SU-DHL-6 (cell line): ENCODE measurements at regions not wholly inside any gene's neighbourhood (a gene's known extent, or its start where the extent isn't known, plus 50 kb on each side); places are given as distances from the start of the nearest gene placed in this dataset.
A peak's percentile ranks its signal among the peaks of the same experiment; 100 is the strongest.
"Not testable (repeated sequence)": the region's sequence is repeated elsewhere in the genome, so short reads cannot be mapped to it uniquely, and the experiment has no call there.

Experiments used
- H2AFZ ChIP-seq: fragments of 200-600 bp; sonication (generic); 2 replicates; pipeline ENCODE4 v1.6.1; 2014; ENCODE audit warnings: low read depth, mild to moderate bottlenecking, moderate library complexity, mixed read lengths, antibody characterized with exemption, low read length; ENCODE audit not compliant: severe bottlenecking
- H3F3A ChIP-seq: fragments of 200-600 bp; shearing (Covaris generic); 2 replicates; pipeline ENCODE4 v1.6.0; 2016; ENCODE audit warnings: antibody characterized with exemption, mild to moderate bottlenecking; ENCODE audit not compliant: insufficient read depth
- H3K27ac ChIP-seq: fragments of 200-600 bp; sonication (generic); 2 replicates; pipeline ENCODE4 v1.5.1; 2016; ENCODE audit warnings: low read depth, mild to moderate bottlenecking, low read length, moderate library complexity, mixed read lengths
- H3K27me3 ChIP-seq: fragments of 200-600 bp; sonication (generic), shearing (Covaris generic); 2 replicates; pipeline ENCODE4 v1.6.0; 2014; ENCODE audit warnings: mild to moderate bottlenecking, low read length
- H3K36me3 ChIP-seq: fragments of 200-600 bp; sonication (generic); 2 replicates; pipeline ENCODE4 v1.6.1; 2014; ENCODE audit warnings: mild to moderate bottlenecking, low read length, mixed read lengths
- H3K4me2 ChIP-seq: fragments of 300-600, 200-600 bp; shearing (Covaris generic), sonication (generic); 2 replicates; pipeline ENCODE4 v1.6.0; 2014; ENCODE audit warnings: low read length, low read depth, mild to moderate bottlenecking; ENCODE audit not compliant: poor library complexity, severe bottlenecking
- H3K4me3 ChIP-seq: fragments of 200-600 bp; sonication (generic); 2 replicates; pipeline ENCODE4 v1.5.1; 2014; ENCODE audit warnings: antibody characterized with exemption, low read length, mild to moderate bottlenecking, mixed read lengths; ENCODE audit not compliant: insufficient read depth, poor library complexity, severe bottlenecking
- H3K79me2 ChIP-seq: fragments of 200-600 bp; sonication (generic); 2 replicates; pipeline ENCODE4 v1.6.1; 2014; ENCODE audit warnings: mild to moderate bottlenecking, low read length, moderate library complexity; ENCODE audit not compliant: insufficient read depth
- H3K9ac ChIP-seq: fragments of 200-600 bp; sonication (generic); 2 replicates; pipeline ENCODE4 v1.7.0; 2014; ENCODE audit warnings: mild to moderate bottlenecking, low read length
- H3K9me2 ChIP-seq: fragments of 200-600 bp; sonication (generic); replicated peaks from 2 replicates; pipeline ENCODE4 v1.6.1; 2014; ENCODE audit warnings: low read length; ENCODE audit not compliant: insufficient read depth
- H3K9me3 ChIP-seq: fragments of 200-600 bp; sonication (generic); 2 replicates; pipeline ENCODE4 v1.6.1; 2014; ENCODE audit warnings: low read length, mixed read lengths; ENCODE audit not compliant: insufficient read depth
- H4K20me1 ChIP-seq: fragments of 200-600 bp; sonication (generic); 2 replicates; pipeline ENCODE4 v1.6.1; 2014; ENCODE audit warnings: low read depth, mild to moderate bottlenecking, antibody characterized with exemption, low read length, moderate library complexity, mixed read lengths
- CTCF ChIP-seq: fragments of 200-600 bp; sonication (generic); IDR thresholded peaks from one replicate; pipeline ENCODE4 v1.5.1; 2017; ENCODE audit warnings: antibody characterized with exemption, mild to moderate bottlenecking, low read length, moderate library complexity; ENCODE audit not compliant: insufficient read depth, poor library complexity, severe bottlenecking

- not testable (repeated sequence) for H3K27ac ChIP-seq, H3K9ac ChIP-seq, H3K27me3 ChIP-seq, H3K4me2 ChIP-seq, H4K20me1 ChIP-seq, H3K79me2 ChIP-seq, H3F3A ChIP-seq, H3K4me3 ChIP-seq, H3K9me2 ChIP-seq, H2AFZ ChIP-seq, H3K9me3 ChIP-seq, H3K36me3 ChIP-seq
Observed at GRCh38 chr2:131665716-131666115, 138.0 kb downstream of the CCDC74A start.

- not testable (repeated sequence) for H2AFZ ChIP-seq
Observed at GRCh38 chr2:131668794-131669540, 141.3 kb downstream of the CCDC74A start.

GRCh38 chr2:131671841-131672470, 144.3 kb downstream of the CCDC74A start:
- Histone ChIP-seq H3K4me2 (peak overlapping the region; percentile 56), H2AFZ (peak overlapping the region; percentile 66), H3K4me3 (peak overlapping the region; percentile 51), H3K27ac (peak overlapping the region; percentile 92), H3K9ac (peak overlapping the region; percentile 50)
- not testable (repeated sequence) for H3K9me3 ChIP-seq, H3K36me3 ChIP-seq, H3K9me2 ChIP-seq, H3K27me3 ChIP-seq, H4K20me1 ChIP-seq, H3K79me2 ChIP-seq, H3F3A ChIP-seq

More at GRCh38 chr2:131668794-131669540, 141.3 kb downstream of the CCDC74A start:
- Histone ChIP-seq H3K9ac (peak overlapping the region; percentile 35), H3K4me2 (peak overlapping the region; percentile 35), H3K27ac (peak overlapping the region; percentile 84)
- H3K4me3 ChIP-seq, H3K9me2 ChIP-seq, H4K20me1 ChIP-seq, H3K36me3 ChIP-seq, H3K79me2 ChIP-seq, H3F3A ChIP-seq, H3K27me3 ChIP-seq, H3K9me3 ChIP-seq: not testable (repeated sequence)

- not testable (repeated sequence) for H3K79me2 ChIP-seq, H3K9me2 ChIP-seq, H4K20me1 ChIP-seq, H3K9me3 ChIP-seq, H3K36me3 ChIP-seq, H3F3A ChIP-seq, H3K27me3 ChIP-seq
- TF ChIP-seq CTCF: peak; percentile 66
- Histone ChIP-seq H3K4me2 (peak overlapping the region; percentile 56), H3K4me3 (peak overlapping the region; percentile 51), H3K27ac (peak overlapping the region; percentile 92), H3K9ac (peak overlapping the region; percentile 50), H2AFZ (peak overlapping the region; percentile 66)
Observed at GRCh38 chr2:131672471-131673399, 145.0 kb downstream of the CCDC74A start.
